NB4 (cell line): ENCODE measurements at regions not wholly inside any gene's neighbourhood (a gene's known extent, or its start where the extent isn't known, plus 50 kb on each side); places are given as distances from the start of the nearest gene placed in this dataset.

ENCODE experiments used
- DNase-seq: peaks from one replicate; pipeline ENCODE4 v3.0.0; 2010; ENCODE audit warnings: low read depth
- H3K4me3 ChIP-seq: one replicate; pipeline ENCODE4 v1.5.1; 2011; ENCODE audit warnings: mild to moderate bottlenecking, low read depth, low read length, moderate library complexity
- MAX ChIP-seq: IDR thresholded peaks from 2 replicates; pipeline ENCODE4 v1.6.1; 2011; ENCODE audit warnings: low read depth, low read length
- MYC ChIP-seq: IDR thresholded peaks from 2 replicates; pipeline ENCODE4 v1.6.1; 2011; ENCODE audit warnings: low read depth, low read length
- POLR2A ChIP-seq: IDR thresholded peaks from 2 replicates; pipeline ENCODE4 v1.6.1; 2011; ENCODE audit warnings: mild to moderate bottlenecking; ENCODE audit not compliant: insufficient read length; ENCODE audit errors: extremely low read depth
- TF ChIP-seq, protein P1 (sequence below): IDR thresholded peaks from one replicate; pipeline ENCODE4 v1.5.1; 2012; ENCODE audit warnings: low read depth, low read length

DNA sequence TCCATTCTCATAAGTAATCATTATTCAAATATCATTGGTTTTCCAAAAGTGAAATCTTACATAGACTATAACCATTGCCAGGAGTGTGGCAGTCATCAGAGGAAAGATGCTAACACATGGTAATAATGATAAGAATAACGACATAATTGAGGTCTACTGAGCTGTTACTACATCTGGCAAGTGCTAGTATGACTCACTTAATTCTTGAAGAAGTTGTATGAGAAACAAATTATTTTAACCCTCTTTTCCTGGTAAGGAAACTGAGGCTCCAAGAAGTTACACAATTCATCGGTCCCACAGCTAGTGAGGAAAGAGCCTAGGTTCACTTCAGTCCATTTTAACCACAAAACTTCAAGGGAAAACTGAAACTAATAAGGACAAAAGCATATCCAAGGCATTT is 335.6 kb upstream of the BTBD3 start:
- TF ChIP-seq POLR2A (no peak), MYC (no peak), MAX (no peak)
- TF ChIP-seq, protein P1, sequence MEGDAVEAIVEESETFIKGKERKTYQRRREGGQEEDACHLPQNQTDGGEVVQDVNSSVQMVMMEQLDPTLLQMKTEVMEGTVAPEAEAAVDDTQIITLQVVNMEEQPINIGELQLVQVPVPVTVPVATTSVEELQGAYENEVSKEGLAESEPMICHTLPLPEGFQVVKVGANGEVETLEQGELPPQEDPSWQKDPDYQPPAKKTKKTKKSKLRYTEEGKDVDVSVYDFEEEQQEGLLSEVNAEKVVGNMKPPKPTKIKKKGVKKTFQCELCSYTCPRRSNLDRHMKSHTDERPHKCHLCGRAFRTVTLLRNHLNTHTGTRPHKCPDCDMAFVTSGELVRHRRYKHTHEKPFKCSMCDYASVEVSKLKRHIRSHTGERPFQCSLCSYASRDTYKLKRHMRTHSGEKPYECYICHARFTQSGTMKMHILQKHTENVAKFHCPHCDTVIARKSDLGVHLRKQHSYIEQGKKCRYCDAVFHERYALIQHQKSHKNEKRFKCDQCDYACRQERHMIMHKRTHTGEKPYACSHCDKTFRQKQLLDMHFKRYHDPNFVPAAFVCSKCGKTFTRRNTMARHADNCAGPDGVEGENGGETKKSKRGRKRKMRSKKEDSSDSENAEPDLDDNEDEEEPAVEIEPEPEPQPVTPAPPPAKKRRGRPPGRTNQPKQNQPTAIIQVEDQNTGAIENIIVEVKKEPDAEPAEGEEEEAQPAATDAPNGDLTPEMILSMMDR, result no peak
- no peak overlapping the region for H3K4me3 ChIP-seq
- DNase-seq, result no peak

DNA sequence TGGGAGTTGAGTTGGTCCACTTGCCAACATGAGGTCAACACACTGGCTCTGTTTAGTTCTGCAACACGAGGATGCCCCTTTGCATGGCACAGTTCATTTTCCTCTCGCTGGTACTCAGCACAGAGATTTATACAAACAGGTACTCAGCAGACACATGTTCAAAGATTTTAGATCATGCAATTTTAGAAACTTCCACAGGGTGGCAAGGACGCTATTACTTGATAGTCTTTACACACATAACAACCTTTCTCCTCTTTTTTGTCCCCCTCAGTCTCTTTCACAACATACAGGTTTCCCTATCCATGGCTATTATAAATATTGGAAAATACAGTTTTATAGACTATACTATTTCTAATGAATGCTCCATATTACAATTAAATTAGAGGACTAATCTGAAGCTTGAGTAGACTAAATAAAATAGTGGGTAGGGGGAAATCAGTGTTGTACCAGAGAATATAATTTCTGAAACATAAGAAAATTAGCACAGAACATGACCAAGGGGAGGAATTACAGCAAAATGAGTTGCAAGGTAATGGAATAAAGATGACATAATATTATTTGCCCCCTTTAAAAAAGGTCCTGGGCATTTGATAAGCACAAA is 331.8 kb upstream of the BTBD3 start:
- peak; percentile 22 for DNase-seq
- TF ChIP-seq MYC, result no peak
- no peak for TF ChIP-seq MAX
- TF ChIP-seq, protein P1, result no peak
- TF ChIP-seq POLR2A, result no peak
- H3K4me3 ChIP-seq, result no peak overlapping the region

DNA sequence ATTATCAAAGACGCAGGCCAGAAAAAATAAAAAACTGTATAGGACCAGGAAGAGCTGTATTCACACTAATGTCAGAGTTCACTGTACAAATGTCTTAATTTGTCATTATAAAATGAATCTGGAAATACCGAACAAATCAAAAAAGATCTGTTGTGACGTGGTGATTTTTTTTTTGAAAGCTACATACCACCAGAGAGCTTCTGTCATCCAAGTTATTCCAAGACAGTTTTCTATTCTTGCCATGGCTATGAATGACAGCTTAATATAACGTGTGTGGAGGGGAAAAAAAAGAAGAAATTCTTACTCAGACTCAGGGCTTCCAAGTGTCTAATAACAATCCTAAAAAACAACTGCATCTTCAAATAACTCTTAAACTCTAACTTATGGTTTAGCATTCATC is 328.8 kb upstream of the BTBD3 start:
- H3K4me3 ChIP-seq, result no peak overlapping the region

GRCh38 chr20:11591965-11592364 is 325.7 kb upstream of the BTBD3 start:
- DNase-seq, result no peak
- TF ChIP-seq POLR2A (no peak), MYC (no peak)
- H3K4me3 ChIP-seq, result no peak overlapping the region

More for the DNA sequence above, 328.8 kb upstream of the BTBD3 start:
- no peak for TF ChIP-seq MYC
- TF ChIP-seq, protein P1, result no peak
- TF ChIP-seq POLR2A, result no peak
- no peak for TF ChIP-seq MAX
- no peak for DNase-seq

DNA sequence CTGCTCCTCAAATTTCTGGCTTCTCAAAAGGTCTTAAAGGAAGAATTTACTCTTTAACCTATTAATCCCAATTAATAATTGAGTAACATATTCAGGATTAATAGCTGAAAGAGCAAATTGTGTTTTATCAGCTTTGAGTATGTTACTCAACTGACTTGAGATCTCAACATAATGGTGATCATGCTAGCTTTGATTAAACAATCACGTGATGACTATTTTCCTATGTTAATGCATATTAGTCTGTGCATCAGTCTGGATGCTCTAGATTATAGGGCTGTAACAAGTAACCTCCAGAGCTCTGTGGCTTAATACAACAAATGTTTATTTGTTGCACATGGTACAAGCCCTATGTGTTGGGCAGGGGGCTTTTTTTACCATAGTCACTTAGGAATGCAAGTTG is 313.4 kb upstream of the BTBD3 start:
- DNase-seq, result no peak
- TF ChIP-seq, protein P1, result no peak
- TF ChIP-seq MYC (no peak), POLR2A (no peak), MAX (no peak)
- no peak overlapping the region for H3K4me3 ChIP-seq

DNA sequence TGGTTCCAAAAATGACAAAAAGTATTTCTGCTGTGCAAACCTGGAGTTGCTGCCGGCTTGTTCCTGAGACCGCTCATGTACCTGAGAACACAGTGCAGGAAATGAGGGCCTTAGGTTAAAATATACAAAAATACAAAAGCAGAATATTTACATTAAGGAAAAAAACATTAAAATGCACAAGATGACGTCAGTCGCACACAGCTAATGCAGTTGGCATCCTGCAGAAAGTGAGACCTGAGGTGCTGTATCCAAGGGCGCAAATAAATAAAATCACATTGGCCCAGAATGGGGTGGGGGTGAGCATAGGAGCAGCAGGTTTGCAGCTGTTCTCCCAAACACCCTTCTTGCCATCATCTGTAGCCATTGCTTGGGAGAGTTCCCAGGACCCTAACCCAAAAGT is 310.6 kb upstream of the BTBD3 start:
- DNase-seq, result no peak
- TF ChIP-seq MYC (no peak), POLR2A (no peak), MAX (no peak)
- TF ChIP-seq, protein P1, result no peak
- H3K4me3 ChIP-seq, result no peak overlapping the region
